Spinal cord (tissue), 9 donors: ENCODE measurements at regions not wholly inside any gene's neighbourhood (a gene's known extent, or its start where the extent isn't known, plus 50 kb on each side); places are given as distances from the start of the nearest gene placed in this dataset.

ENCODE experiments used
- DNase-seq, 6 donors: peaks; one replicate each; pipeline versions ENCODE4 v3.0.0 to v3.0.0-alpha.2; 2013 to 2015; ENCODE audit warnings: low spot score in 6 of 6, low read depth in 4 of 6
- H3K27ac ChIP-seq: one replicate; pipeline ENCODE4 v1.5.1; 2013; ENCODE audit warnings: low read depth, low read length, control low read depth
- H3K27me3 ChIP-seq: one replicate; pipeline ENCODE4 v1.6.1; 2013; ENCODE audit warnings: low read length; ENCODE audit not compliant: control insufficient read depth, insufficient read depth
- H3K36me3 ChIP-seq: one replicate; pipeline ENCODE4 v1.6.1; 2013; ENCODE audit warnings: low read length; ENCODE audit not compliant: control insufficient read depth, insufficient read depth
- H3K4me1 ChIP-seq: one replicate; pipeline ENCODE4 v1.6.1; 2013; ENCODE audit warnings: low read length; ENCODE audit not compliant: control insufficient read depth, insufficient read depth
- H3K4me3 ChIP-seq: one replicate; pipeline ENCODE4 v1.5.1; 2013; ENCODE audit warnings: low read depth, low read length, control low read depth
- H3K9me3 ChIP-seq: one replicate; pipeline ENCODE4 v1.6.1; 2013; ENCODE audit warnings: low read length; ENCODE audit not compliant: control insufficient read depth, insufficient read depth
- WGBS: methylation state at CpG from one replicate; pipeline ENCODE4 v1.1.5; 2013; ENCODE audit warnings: missing lambda C conversion rate; ENCODE audit not compliant: insufficient coverage; 5-methylcytosine and 5-hydroxymethylcytosine counted together
- donor health status: healthy.

- no peak for DNase-seq
- no peak overlapping the region for H3K27ac ChIP-seq
- no peaks in the 10 kb centered on the region for H3K4me1 ChIP-seq
- no peaks in the 10 kb centered on the region for H3K36me3 ChIP-seq
- no peaks in the 10 kb centered on the region for H3K9me3 ChIP-seq
- WGBS = no CpG with 5 or more reads among the region's 3 CpGs
- H3K4me3 ChIP-seq = no peak overlapping the region
- no peaks in the 10 kb centered on the region for H3K27me3 ChIP-seq
Measured at GRCh38 chr2:164439885-164440284, 181.4 kb downstream of the GRB14 start.

GRCh38 chr2:164439235-164439634, 182.0 kb downstream of the GRB14 start:
- Histone ChIP-seq H3K9me3 (no peaks in the 10 kb centered on the region), H3K36me3 (no peaks in the 10 kb centered on the region), H3K4me1 (no peaks in the 10 kb centered on the region), H3K27me3 (no peaks in the 10 kb centered on the region), H3K4me3 (no peak overlapping the region), H3K27ac (no peak overlapping the region)
- DNase-seq = no peak

- Histone ChIP-seq H3K27ac (no peak overlapping the region), H3K4me3 (no peak overlapping the region), H3K4me1 (no peaks in the 10 kb centered on the region), H3K27me3 (no peaks in the 10 kb centered on the region), H3K36me3 (no peaks in the 10 kb centered on the region), H3K9me3 (no peaks in the 10 kb centered on the region)
- DNase-seq = no peak
Measured at GRCh38 chr2:164438490-164439205, 182.6 kb downstream of the GRB14 start.

GRCh38 chr2:164436131-164436530, 185.2 kb downstream of the GRB14 start:
- Histone ChIP-seq H3K27me3 (no peaks in the 10 kb centered on the region), H3K4me3 (no peak overlapping the region), H3K9me3 (no peaks in the 10 kb centered on the region), H3K4me1 (no peaks in the 10 kb centered on the region), H3K36me3 (no peaks in the 10 kb centered on the region), H3K27ac (no peak overlapping the region)
- DNase-seq = peak in 2 of 6 donors; percentile 9 to 55
- no CpG with 5 or more reads among the region's 3 CpGs for WGBS

GRCh38 chr2:164430166-164430783, 191.0 kb downstream of the GRB14 start:
- H3K9me3 ChIP-seq = no peaks in the 10 kb centered on the region
- peak in 5 of 6 donors; percentile 45 to 94 (median 62) for DNase-seq

GRCh38 chr2:164429354-164429753, 191.9 kb downstream of the GRB14 start:
- no peaks in the 10 kb centered on the region for H3K36me3 ChIP-seq
- no peaks in the 10 kb centered on the region for H3K9me3 ChIP-seq
- no peak overlapping the region for H3K4me3 ChIP-seq
- no peak overlapping the region for H3K27ac ChIP-seq
- no peaks in the 10 kb centered on the region for H3K4me1 ChIP-seq
- DNase-seq = peak in 1 of 6 donors; percentile 52
- no CpG with 5 or more reads among the region's 2 CpGs for WGBS
- H3K27me3 ChIP-seq = no peaks in the 10 kb centered on the region

More at GRCh38 chr2:164430166-164430783, 191.0 kb downstream of the GRB14 start:
- H3K27me3 ChIP-seq = no peaks in the 10 kb centered on the region
- no peaks in the 10 kb centered on the region for H3K36me3 ChIP-seq
- no CpG with 5 or more reads among the region's 3 CpGs for WGBS
- H3K27ac ChIP-seq = no peak overlapping the region
- H3K4me1 ChIP-seq = no peaks in the 10 kb centered on the region
- H3K4me3 ChIP-seq = no peak overlapping the region

- no peak overlapping the region for H3K4me3 ChIP-seq
- WGBS = 100% methylated on average over 1 of the region's 7 CpGs
- H3K27me3 ChIP-seq = no peaks in the 10 kb centered on the region
- H3K36me3 ChIP-seq = no peaks in the 10 kb centered on the region
- no peaks in the 10 kb centered on the region for H3K9me3 ChIP-seq
- no peak for DNase-seq
- H3K4me1 ChIP-seq = no peaks in the 10 kb centered on the region
- H3K27ac ChIP-seq = no peak overlapping the region
Measured at GRCh38 chr2:164427111-164427510, 194.2 kb downstream of the GRB14 start.

GRCh38 chr2:164420787-164421186, 200.5 kb downstream of the GRB14 start:
- no peak overlapping the region for H3K4me3 ChIP-seq
- H3K4me1 ChIP-seq = no peaks in the 10 kb centered on the region
- no peak overlapping the region for H3K27ac ChIP-seq
- WGBS = no CpG with 5 or more reads among the region's 5 CpGs
- H3K27me3 ChIP-seq = no peaks in the 10 kb centered on the region
- no peak for DNase-seq
- H3K36me3 ChIP-seq = no peaks in the 10 kb centered on the region
- H3K9me3 ChIP-seq = no peaks in the 10 kb centered on the region

GRCh38 chr2:164412831-164413230, 208.5 kb downstream of the GRB14 start:
- H3K27ac ChIP-seq = no peak overlapping the region
- no peaks in the 10 kb centered on the region for H3K27me3 ChIP-seq
- H3K9me3 ChIP-seq = no peaks in the 10 kb centered on the region
- no peaks in the 10 kb centered on the region for H3K36me3 ChIP-seq
- no peak overlapping the region for H3K4me3 ChIP-seq
- DNase-seq = no peak
- H3K4me1 ChIP-seq = no peaks in the 10 kb centered on the region
- WGBS = no CpG with 5 or more reads among the region's 2 CpGs

GRCh38 chr2:164389411-164389810, 231.9 kb downstream of the GRB14 start:
- Histone ChIP-seq H3K36me3 (no peaks in the 10 kb centered on the region), H3K4me1 (no peaks in the 10 kb centered on the region), H3K27ac (no peak overlapping the region), H3K4me3 (no peak overlapping the region), H3K9me3 (no peaks in the 10 kb centered on the region), H3K27me3 (no peaks in the 10 kb centered on the region)
- no peak for DNase-seq
- WGBS = no CpG with 5 or more reads among the region's 6 CpGs
